HG03457 (cell line): ENCODE measurements at regions not wholly inside any gene's neighbourhood (a gene's known extent, or its start where the extent isn't known, plus 50 kb on each side); places are given as distances from the start of the nearest gene placed in this dataset.

Source experiments
- ATAC-seq: cut with Tn5 transposase; IDR thresholded peaks from one replicate; pipeline ENCODE4 v1.9.1; 2021; ENCODE audit warnings: moderate number of reproducible peaks; ENCODE audit not compliant: unreplicated experiment

DNA sequence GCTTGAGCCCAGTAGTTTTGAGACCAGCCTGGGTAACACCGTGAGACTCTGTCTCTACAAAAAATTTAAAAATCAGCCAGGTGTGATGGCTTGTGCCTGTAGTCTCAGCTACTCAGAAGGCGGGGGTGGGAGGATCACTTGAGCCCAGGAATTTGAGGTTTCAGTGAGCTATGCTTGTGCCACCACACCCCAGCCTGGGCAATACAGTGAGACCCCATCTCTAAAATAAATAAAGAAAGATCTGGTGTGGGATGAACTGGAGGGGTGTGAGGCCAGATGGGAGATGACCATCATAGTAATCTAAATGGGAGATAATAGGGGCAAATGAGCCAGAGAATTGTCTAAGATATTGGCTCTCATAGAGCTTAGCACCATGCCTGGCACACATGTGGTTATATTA lies 60.1 kb upstream of the TRABD2B start:
- no peak for ATAC-seq

DNA sequence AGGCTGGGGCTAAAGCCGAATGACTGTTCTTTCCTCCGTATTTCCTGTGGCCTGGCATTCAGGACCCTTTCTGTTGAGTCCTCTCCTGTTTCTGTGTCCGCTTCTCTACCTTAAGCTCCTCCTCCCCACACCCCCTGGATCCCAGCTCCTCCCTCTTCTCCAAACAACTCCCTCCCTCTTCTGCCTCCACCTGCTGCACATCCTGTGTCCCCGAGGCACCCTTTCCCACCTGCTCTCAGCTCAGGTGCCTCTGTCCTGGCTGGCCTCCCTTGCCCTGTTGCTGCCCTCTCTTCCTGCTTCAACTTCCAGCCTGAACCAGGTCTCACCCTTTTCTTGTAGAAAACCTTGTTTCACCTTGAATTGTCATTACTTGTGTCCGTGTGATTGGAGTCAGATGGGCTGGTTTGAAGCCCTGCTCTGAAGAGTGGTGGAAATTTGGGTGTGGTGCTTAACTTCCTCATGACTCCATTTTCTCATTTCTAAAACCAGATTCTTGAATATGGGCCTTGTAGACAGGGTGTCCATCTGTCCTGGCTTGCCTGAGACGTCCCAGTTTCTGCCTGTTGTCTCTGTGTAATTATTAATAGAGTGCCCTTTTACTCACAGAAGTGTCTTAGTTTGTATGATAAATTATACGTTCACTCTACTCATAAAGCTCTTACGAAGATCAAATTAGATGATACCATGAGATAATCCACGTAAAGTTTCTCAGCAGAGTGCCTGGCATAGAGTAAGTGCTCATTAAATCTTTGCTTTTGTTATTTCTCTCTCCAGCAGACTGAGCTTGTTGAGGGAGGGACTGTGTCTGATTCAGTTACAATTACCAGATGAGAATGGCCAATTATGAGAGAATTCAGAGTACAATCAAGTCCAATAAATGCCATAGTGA lies 58.9 kb upstream of the TRABD2B start:
- ATAC-seq, result no peak

DNA sequence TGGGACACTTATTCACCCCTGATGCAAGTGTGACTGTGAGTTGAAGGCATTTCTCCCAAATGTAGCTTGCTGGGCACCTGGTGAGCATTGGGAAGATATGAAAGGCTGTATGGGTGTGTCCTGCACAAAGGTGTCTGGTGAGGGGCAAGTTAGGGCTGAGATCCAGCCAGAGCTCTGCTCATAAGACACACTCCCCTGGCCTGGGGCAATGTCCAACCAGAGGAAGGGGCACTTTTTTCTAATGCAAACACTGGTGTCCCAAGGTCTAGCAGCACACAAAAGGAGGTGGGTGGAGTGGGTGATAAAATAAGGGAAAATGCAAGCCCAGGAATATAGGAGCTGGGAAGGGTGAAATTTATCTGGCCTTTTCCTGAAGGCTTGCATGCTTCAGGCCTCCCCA lies 57.0 kb upstream of the TRABD2B start:
- ATAC-seq, result no peak

DNA sequence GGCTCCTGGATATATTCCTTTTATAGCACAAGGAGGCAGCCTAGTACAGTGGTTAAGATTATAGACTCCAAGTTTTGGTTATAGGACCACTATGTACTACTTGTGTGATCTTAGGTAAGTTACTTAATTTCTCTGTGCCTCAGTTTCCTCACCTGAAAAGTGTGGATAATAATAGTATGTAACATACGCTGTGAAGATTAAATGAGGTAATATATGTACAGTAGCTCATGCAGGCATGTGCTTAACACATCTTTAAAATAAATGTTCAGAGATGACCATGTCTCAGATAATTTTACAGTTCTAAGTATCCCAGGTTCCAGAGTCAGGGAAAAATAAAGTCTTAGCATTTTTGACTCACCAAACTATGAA lies 55.7 kb upstream of the TRABD2B start:
- ATAC-seq, result no peak

DNA sequence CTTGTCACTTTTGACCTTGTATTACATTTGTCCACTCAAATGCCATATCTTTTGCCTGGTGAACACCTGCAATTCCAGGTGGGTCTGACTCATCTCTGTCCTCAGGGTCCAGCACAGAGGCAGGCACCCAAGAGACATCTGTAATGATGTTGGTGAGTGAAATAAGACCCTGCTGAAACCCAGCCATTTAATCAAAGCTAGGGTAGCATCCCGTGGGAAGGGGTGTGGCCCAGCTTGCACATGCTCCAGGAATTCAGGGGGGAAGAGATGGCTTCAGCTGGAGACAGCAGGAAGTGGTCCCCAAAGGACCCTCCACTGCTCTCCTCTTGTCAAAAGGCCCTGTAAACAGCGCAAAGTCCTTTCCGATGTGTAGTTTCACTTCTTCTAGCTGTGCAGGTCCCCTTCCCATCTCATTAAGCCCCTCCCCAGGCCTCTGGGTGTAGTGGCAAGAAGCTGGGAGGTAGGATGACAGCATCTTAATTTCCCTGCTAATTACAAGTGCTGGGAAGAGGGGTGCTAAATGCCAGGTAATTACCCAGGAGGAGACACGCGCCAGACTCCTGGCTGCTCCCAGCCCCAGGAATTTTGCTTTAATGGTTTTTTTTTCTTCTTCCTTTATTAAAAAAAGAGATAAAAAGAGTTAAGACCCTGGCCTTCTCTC lies 54.4 kb upstream of the TRABD2B start:
- no peak for ATAC-seq

DNA sequence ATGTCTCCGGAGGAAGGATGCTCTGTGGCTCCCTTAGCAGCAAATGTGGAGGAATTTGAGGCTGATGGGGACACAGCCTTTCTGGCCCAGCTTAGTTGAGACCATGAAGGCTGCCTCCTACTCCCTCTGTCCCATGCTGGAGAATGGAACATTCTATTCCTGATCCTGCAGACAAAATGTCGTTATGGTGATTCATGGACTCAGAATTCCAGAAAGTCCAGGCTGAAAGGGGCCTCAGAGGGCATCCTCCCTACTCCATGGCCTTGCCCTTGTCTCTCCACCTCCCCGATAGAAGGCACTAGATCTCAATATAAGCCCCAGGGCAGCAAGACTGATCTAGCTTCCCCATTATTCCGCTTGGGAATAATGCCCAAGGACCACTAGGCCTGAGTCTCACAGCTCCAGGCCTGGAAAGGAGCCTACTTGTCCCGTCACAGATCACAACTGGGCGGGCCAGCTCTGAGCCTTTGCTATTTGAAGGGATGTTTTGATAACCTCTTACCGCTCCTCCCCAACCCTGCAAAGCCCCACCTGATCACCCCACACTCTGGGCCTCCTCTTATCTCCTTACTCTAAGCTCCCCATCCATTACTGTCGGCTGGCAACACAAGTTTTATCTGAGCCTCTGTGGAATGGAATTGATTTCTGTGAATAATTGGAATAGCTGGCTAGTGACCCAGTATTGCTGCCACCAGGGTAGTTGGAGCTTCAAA lies 52.8 kb upstream of the TRABD2B start:
- ATAC-seq, result no peak

DNA sequence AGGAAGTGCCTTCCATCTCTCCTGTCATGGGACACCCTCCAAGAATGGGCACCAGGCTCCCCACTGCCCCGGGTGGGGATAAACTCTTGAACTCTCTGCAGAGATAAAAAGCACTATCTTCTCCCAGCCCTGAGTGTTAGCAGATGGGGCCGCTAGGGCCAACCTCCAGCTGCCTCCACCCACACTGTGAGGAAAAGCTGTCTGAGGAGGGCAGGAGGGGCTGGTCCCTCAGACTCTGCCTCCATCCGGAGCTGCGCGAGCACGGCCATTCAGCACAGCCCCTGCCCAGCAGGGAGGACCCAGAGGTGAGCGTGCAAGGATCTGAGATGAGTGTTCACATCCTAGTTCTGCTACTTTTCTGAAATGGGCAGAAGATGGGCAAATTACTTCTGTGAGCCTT lies 51.8 kb upstream of the TRABD2B start:
- ATAC-seq, result no peak

DNA sequence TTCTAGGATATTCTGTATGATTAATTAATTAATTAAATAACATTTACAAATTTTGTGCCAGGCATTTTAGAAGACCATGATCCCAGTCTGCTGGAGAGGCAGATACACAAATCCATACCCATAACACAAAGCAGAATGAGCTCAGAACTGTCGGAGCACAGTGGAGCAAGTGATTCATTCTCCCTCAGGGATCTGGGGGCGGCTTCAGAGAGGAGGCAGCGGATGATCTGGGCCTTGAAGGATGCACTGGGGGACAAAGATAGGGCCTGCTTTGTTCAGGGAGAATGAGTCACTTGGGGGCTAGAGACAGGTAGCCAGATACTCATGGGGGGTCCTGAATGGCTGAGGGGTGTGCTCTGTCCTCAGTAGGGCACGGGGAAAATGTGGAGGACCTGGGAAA lies 50.9 kb upstream of the TRABD2B start:
- no peak for ATAC-seq

DNA sequence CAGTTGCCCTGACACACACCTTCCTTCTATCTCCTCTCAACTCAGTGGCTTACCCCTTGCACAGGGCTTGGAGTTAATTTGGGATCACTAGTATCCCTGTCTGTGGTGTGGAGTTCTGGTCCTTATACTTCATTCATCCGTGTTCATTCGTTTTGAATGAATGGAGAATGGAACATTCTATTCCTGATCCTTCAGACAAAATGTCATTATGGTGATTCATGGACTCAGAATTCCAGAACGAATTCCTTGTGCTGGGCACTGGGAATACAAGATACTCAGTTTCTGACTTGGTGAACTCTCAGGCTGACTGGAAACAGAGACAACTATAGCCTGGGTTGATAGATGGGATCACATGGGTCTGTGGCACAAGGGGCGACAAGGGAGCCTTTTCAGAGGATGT lies 49.9 kb upstream of the TRABD2B start:
- ATAC-seq, result no peak
